GM21381 (cell line): ENCODE measurements at regions not wholly inside any gene's neighbourhood (a gene's known extent, or its start where the extent isn't known, plus 50 kb on each side); places are given as distances from the start of the nearest gene placed in this dataset.

Experiments used
- ATAC-seq: cut with Tn5 transposase; IDR thresholded peaks from one replicate; pipeline ENCODE4 v1.9.1; 2021; ENCODE audit warnings: mild to moderate bottlenecking, moderate library complexity; ENCODE audit not compliant: unreplicated experiment

DNA sequence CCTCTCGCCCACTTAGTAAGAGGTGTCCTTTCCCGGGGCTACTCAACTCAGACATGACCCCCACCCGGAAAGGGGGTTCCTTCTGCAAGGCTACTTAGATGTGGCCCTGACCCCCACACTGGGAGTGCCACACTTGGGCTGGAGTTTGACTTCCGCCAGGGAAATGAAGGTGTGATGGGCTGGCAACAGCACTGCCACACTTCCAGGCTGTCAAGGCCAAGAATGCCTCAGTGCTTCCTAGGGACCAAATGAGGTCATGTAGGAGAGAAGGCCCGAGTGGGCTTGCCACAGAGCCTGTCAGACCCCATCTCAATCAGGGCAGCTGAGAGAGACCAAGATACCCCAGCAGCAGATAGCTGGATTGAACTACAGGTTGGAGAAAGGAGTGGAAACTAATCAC is 55.5 kb downstream of the DRD1 start:
- no peak for ATAC-seq

DNA sequence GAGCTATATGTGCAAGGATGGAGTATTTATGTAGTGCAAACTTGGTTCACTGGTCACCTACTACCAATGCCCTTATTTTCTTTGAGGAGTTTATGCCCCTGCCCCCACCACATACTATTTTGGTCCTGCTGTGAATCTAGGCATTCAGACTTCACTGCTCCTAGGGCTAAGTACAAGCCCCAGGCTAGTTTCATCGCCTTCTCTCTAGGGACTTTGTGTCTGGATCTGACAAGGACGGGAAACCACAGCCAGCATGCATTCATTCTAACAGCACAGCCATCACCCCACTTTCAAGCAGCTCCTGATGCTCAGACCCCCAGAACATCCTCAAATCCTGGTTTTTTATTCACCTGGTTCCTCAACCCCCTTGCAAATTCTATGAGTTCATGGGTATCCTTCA is 56.8 kb downstream of the DRD1 start:
- ATAC-seq: no peak

DNA sequence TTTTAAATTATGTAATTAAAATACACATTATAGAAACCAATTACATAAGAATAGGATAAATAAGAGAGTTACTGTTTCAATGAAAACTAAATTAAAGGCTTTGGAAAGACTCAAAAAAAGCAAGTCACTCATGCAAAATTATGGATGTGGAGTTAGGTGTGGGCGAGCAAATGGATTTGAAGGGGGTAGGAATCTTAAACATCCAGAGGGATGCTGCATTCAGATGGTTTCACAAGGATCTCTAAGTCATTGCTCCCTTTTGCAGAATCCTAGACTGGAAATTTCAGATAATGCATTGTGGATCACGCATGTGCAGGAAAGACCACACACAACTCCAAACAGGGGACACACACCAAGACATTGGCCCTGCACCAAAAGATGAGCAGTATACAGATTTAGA is 57.5 kb downstream of the DRD1 start:
- ATAC-seq: no peak

DNA sequence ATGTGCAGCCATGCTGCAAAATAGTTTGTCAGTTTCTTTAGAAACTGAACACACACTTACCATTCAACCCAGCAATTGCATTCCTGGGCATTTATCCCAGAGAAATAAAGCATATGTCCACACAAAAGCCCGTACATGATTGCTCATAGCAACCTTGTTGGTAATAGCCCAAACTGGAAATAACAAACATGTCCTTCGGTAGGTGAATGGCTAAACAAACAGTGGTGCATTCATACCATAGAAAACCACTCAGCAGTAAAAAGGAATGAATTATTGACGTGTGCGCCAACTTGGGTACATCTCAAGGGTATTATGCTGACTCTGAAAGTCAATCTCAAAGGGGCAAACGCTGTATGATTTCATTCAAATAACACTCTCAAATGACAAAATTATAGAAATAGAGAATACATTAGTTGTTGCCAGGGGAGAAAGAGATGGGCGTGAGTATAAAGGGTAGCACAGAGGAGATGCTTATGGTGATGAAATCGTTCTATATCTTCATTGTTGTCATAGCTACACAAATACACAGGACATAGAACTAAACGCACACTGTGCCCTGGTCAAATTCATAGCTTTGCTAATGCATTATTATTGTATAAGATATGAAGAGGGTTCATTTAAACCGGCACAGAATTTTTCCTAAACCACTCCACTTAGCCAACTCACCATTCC is 58.2 kb downstream of the DRD1 start:
- ATAC-seq: no peak

DNA sequence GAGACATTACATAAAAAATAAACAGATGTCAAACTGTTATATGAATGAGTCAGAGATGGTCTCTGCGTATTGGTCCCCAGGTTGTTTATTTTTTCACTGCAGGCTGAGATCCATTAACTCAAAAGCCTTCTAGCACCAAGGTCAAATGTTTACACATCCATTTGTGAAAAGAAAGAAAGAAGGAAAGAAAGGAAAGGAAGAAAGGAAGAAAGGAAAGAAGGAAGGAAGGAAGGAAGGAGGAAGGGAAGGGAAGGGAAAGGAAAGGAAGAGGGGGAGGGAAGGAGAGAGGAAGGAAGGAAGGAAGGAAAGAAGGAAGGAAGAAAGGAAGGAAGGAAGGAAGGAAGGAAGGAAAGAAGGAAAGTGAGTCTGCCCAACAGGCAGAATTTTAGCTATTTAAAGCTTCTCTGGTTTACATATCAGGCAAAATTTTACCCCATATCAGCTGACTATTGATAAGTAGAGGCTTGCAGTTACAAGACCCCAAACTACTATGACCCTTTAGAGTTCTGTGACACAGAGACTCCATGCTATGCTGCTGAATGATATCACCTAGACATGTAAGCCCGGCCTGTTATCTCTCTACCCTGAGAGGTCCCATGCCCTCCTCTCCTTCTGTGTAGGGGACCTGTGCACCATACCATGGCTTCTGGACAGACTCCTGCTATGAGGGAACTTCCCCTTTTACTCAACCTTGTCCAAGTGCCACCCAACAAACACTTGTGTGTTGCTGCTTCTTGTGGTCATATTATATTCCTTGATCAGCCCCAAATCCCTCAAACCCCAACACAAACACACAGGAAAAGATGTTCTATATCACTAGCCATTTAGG is 59.0 kb downstream of the DRD1 start:
- ATAC-seq: no peak

DNA sequence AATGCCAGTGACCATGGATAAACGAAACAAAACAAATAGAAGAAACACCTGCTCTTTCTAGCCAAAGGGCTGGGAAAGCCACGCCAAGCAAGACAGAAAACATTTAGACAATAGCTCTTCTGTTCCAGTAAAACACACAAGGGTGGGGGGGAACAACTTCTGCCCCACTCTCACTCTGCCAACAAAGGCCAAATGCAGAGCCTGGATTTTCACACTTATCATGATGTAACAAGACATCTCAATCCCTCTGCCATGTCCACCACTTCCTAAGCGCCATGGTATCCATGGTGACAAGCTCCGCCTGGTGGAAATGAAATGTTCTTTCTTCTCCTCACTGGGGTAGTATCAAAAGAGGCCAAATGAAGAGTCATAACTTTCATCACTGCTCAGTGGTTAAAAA is 60.6 kb downstream of the DRD1 start:
- ATAC-seq: no peak

DNA sequence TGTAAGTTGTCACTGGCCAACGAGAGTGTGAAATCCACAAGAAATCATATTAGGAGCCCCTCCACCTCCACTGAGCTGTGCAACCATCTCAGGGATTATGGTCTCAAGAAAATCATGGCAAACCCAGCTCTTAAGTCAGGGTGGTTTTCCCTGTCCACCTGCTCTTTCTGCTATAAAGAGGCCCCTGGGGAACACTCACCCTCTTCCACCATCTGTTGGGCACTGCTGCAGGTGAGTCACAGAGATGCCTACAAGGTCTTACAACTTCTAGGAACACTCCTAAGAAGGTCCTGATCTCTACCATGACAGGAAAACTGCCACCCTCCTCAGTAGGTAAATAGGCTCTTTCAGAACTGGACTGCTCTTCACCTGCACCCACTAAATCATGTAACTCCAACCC is 61.8 kb downstream of the DRD1 start:
- ATAC-seq: no peak

DNA sequence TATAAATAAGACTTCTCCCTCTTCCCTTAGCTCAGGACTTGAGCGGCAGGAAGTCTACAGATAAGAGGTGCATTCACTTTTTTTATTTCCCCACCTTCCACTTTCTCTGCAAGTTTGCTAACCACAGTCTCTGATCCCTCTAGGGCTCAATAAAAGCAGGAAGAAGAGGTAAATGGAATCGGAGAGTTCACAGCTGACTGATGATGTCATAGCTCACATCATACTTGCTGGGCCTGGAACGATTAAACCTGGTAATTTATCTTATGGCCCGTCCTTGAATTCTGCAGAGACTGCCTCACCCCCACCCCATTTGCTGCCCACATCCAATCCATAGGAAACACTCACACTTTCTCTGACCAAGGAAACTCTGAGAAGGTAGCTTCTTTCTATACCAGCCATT is 62.9 kb downstream of the DRD1 start:
- no peak for ATAC-seq

DNA sequence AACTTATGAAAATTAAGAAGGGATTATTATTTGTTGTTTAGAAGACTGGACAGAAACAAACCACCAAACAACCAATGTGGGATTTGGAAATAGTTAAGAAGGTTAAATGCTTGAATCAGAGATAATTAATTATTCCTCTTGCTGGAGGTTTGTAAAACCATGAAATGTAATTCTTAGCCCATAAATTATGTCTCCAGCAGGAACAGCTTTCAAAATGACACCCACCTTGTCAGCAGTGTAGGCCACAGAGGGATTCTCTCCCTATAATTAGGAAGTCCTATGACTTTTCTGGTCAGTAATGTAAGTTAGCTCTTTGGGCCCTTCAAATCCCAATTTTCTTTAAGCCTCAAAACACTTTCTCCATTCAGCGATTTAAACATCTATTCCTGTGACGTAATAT is 63.3 kb downstream of the DRD1 start:
- no peak for ATAC-seq

DNA sequence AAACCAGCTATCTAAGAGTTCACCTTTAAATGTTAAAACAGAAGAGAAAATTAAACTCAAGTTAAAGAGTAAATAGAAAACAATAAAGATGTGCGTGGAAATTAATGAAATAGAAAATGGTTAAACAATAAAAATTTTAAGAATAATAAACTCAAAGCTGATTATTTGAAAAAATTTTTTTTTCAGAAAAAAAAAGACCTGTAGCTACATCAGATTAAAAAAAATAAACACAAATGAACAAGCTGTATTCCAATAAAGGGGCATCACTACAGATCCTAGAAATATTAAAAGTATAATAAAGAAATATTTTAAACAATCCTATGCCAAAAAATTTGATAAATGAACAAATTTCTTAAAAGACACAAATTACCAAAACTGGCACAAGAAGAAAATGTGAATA is 64.1 kb downstream of the DRD1 start:
- ATAC-seq: no peak

DNA sequence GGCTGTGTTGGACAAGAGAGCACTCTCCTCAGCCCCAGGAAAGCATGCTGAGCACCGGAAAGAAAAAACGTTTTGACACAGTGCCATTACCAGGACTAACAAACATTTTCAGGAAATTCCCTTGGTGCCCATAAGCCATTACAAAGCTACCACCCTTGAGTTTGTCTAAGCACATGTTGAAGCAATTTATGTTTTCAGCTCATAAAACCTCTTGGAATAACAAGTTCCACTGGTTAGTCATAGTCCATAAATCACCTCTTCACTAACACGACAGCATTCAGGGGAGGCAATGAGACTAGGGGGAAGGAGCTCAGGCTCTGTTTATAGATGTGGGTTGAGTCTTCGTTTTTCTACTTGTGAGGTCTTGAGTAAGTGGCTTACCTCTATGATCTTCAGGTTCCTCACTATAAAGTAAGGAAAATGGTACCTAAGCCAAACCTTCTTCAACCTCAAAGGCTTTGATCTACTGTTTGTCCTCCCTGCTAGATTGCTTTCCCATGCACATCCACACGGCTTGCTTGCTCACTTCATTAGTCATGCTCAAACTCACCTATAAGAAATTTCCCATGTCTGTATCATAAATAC is 65.4 kb downstream of the DRD1 start:
- ATAC-seq: no peak

DNA sequence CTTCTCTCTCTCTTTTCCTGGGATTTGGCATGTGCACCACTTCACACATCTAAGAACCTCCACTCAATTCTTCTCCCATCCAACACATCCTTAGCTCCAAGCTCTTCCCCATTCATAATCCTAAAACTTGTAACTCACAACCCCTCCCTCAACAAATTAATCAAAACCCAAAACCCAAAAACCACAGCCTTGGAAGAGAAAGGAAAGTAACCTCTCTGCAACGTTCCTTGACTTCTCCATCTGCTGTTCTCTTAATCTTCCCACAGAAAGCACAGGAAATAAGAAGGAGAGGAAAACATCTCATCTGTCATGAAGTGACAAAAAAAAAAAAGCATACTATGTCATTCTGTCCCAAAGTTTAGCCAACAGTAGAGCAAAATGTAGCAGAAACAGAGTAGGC is 66.2 kb downstream of the DRD1 start:
- no peak for ATAC-seq

DNA sequence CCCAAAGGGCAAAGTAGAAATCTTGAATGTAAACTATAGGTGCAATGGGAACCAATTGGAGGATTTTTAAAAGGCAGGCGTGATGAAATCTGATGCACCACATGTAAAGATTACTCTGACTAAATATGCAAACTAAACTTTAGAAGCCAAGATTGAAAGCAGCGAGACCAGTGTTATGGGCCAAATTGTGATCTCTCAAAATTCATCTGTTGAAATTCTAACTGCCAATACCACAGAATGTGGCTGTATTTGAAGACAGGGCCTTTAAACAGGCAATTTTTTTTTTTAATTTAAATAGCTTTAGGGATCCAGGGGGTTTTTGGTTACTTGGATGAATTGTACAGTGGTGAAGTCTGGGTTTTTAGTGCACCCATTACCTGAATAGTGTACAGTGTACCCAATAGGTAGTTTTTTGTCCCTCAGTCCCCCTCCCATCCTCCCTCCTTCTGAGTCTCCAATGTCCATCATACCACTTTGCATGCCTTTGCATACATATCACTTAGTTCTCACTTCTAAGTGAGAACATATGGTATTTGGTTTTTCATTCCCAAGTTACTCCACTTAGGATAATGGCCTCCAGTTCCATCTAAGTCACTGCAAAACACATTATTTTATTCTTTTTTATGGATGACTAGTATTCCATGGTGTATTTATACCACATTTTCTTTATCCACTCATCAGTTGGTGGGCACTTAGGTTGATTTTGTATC is 69.7 kb downstream of the DRD1 start:
- no peak for ATAC-seq

DNA sequence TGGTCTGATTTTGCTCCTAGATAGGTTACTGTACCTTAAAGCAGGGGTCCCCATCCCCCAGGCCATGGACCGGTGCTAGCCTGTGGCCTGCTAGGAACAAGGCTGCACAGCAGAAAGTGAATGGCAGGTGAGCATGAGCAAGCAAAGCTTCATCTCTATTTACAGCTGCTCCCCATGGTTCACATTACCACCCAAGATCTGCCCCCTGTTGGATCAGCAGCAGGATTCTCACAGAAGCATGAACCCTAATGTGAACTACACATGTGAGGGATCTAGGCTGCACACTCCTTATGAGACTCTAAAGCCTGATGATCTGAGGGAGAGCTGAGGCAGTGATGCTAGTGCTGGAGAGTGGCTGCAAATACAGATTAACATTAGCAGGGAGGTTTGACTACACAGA is 78.1 kb downstream of the DRD1 start:
- ATAC-seq: no peak

DNA sequence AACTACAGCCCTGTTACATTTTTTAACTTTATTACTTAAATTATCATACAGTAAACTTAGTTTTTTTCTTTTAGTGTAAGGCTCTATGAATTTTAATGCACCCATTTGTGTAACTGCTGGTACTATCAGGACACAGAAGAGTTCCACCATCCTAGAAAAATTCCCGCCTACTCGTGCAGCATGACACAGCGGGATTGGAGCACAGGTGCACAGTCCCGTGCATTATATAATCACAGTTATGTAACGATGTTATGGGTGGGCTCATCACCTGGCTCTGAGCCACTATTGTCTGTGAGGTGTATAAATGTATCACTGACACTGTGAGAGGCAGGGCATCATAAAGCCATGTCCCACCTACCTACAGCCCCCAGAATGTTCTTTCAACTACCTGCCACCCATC is 80.7 kb downstream of the DRD1 start:
- no peak for ATAC-seq

DNA sequence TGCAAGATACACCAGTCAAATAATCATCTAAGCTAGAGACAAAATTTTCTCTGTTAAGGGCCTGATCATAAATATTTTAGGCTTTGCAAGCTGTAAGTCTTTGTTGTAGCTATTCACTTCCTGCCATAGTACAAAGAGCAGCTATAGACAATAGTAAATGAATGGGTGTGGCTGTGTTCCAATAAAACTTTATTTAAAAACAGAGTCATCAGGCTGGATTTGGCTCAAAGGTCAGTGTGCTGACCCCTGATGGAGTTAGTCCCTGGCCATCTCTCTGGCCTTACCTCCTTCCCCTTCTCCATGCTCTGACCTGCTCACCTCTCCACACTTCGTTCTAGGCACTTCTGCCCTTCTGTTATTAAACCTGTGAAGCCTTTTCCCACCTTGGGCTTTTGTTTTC is 86.0 kb downstream of the DRD1 start:
- no peak for ATAC-seq

DNA sequence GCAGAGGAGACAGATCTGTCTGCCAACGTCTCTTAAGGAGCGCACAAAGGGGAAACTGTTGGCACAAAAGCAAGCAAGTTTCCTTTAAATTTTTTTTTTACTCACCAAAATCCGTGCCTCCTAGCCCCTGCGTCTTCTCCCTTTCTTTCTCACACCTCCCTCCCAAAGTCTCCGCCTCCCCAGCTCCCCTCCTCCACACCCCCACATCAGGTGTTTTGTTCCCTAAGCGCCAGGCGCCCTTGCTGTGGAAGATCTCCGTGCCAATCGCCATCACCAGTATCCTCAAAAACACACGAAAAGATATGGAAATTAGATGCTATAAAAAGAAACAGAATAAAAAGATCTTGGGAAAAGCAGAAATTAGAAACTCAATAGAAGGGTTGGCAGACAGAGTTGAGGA is 87.6 kb downstream of the DRD1 start:
- ATAC-seq: no peak

DNA sequence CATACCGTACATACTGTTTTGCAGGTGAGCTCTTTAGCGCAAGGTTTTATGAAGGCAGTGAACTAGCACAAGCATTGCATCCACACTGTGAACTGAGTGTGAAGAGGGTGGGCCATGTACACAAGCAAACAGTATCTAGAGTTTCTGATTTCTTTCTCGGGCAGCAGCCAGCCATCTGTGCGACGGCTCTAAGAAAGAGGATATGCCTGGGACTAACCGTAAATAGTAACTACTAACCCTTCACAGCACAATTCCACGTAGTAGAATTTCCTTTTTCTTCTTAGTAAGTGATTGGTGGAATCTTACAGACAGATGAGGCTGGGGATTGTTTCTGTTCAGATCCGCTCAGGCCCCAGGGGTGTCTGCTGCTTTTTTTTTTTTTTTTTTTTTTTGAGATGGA is 89.0 kb downstream of the DRD1 start:
- no peak for ATAC-seq

DNA sequence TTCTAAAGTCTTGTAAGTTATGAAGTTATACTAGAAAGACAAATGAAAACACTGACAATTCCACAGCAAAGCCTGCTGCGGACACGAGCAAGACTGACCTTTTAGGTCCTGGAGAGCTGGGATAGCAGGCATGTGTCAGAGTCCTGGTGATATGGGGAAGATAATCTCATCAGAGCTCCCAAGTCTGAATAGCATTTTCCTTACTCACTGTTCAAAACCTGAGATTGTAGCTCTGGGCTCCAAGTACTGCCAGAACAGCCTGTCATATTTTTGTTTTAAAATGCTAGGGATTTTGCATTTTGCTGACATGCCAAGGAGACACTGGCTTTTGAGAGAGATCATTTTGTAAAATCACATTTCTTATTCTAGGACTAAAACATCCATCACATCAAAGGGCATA is 90.1 kb downstream of the DRD1 start:
- no peak for ATAC-seq

DNA sequence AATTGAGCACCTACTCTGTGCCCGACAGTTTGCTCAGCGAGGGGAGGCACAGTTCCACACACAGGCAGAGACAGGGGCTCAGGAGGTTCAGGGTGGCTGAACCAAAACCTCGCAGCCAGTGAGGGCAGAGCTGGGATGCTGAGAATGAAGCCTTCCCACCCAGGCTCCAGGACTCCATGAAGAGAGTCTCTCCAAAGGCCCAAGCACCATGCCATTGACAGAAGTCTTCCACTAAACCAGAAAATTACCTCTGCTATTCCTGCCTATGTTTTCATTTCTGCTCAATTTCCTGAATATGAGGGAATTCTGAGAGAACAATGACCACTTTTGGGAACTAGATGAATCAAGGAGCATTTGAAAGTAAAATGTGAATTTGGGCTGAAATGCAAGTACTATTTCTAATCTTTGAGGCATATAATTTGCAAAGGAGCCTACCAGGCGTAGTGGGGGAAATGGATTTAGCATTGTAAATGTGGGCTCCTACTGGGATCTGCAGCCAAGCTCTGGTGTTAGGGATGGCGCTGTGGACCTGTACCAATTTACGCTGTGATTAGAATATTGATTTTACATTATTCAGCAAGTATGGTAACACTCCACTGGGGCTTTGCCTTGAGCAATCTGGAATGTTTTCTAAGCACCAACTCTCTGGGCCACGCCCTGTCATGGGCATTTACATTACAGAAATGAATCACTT is 91.9 kb downstream of the DRD1 start:
- ATAC-seq: no peak

DNA sequence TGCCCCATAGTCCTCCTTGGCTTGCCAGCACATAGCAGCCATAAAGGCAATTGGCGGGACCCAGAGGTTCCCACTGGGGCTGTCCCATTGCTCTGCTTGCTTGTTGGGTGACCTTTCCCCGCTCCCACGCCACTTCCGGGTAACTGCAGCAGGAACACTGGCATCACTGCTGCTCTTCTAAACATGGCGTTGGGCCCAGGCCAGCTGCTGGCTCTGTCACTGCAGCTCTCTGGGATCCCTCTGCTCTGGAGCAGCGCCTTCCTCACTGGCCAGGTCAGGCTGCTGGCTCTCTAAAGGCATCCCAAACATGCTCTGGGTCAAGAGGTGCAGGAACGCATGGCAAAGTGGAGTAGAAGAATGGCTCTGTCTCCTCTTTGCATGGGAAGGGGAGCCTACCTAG is 92.9 kb downstream of the DRD1 start:
- no peak for ATAC-seq
